Prostate gland (tissue), 2 donors: ENCODE measurements at regions not wholly inside any gene's neighbourhood (a gene's known extent, or its start where the extent isn't known, plus 50 kb on each side); places are given as distances from the start of the nearest gene placed in this dataset.

Experiments used
- CTCF ChIP-seq, 4 experiments: fragments of 200-600 bp in 2 of 4; fragments of 450-650 bp in 2 of 4; sonication (generic) in 2 of 4; IDR thresholded peaks; 1 replicate in 3 of 4; 2 replicates in 1 of 4; pipeline ENCODE4 v1.5.1; 2016 to 2019; ENCODE audit warnings: antibody characterized with exemption in 4 of 4, mild to moderate bottlenecking in 2 of 4, moderate library complexity in 2 of 4
- POLR2A ChIP-seq: fragments of 450-650 bp; IDR thresholded peaks from one replicate; pipeline ENCODE4 v1.6.1; 2016; ENCODE audit warnings: antibody characterized with exemption, mild to moderate bottlenecking

- TF ChIP-seq POLR2A: no peak
- no peak for TF ChIP-seq CTCF (IDR thresholded peaks at IDR 0.05)
Observed at GRCh38 chr4:123804196-123804721, 407.7 kb downstream of the SPRY1 start.
